Hypothalamus (tissue), 51 donors: ENCODE measurements at regions not wholly inside any gene's neighbourhood (a gene's known extent, or its start where the extent isn't known, plus 50 kb on each side); places are given as distances from the start of the nearest gene placed in this dataset.

Source experiments
- DNase-seq, 51 donors: peaks; one replicate each; lab custom pipeline; 2025; lab: John Stamatoyannopoulos, UW

- DNase-seq = no peak
Measured at GRCh38 chr1:175833502-175833901, 90.1 kb upstream of the TNR start.

DNA sequence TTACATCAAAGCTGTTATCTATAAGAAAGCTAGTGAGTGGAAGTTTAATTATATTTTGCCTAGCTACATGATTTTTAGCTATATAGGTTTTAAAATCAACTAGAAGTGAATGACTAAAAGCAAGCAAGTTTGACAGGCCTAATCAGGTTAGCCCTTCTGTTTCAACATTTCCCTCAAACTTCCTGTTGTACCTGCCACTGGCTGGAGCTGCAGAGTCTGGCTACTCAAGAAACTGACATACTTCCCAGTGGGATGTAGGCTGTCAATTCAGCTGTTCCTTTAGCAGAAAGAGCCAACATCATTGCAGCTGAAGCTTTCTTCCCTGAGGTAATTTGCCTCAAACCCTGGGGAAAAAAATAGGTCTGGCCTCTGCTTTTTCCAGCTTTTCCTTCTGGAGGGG is 87.1 kb upstream of the TNR start:
- no peak for DNase-seq

GRCh38 chr1:175829845-175830244 is 86.5 kb upstream of the TNR start:
- no peak for DNase-seq

GRCh38 chr1:175826705-175827104 is 83.3 kb upstream of the TNR start:
- DNase-seq = no peak

GRCh38 chr1:175824079-175824478 is 80.7 kb upstream of the TNR start:
- no peak for DNase-seq

DNA sequence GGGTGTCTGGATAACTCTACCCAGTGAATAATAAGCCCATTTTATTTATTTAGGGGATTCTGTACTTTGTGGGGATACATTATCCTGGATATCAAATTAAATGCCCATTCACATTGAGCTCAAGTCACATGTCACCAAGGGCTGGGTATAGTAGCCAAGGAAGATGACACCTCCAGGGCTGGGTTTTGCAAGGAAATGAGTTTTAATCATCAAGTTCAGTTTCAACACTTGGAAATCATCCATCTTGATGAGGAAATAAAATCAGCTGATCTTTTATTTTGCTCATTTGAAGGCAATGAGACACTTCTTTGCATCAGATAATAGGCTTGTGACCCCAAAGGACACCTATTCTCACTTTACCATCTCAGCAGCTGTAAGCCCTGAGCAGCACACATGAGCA is 80.0 kb upstream of the TNR start:
- DNase-seq = no peak

DNA sequence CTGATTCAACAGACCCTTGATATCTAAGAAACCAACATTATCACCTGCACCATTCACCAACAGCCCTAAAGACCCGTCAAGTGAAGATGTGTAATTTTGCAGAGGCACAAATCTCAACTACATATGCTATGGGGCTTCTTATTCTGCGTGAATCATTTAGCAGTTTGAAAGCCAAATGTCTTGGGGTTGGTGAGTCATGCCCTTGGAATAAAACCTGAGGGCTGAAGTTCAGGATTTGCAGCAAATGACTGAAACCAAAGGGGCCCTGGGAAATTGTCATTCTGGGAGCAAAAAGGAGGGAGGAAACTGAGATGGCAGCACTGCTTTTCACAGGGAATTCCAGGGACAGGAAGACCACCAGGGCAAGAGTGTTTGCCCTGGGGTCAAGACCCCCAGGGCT is 79.2 kb upstream of the TNR start:
- no peak for DNase-seq

DNA sequence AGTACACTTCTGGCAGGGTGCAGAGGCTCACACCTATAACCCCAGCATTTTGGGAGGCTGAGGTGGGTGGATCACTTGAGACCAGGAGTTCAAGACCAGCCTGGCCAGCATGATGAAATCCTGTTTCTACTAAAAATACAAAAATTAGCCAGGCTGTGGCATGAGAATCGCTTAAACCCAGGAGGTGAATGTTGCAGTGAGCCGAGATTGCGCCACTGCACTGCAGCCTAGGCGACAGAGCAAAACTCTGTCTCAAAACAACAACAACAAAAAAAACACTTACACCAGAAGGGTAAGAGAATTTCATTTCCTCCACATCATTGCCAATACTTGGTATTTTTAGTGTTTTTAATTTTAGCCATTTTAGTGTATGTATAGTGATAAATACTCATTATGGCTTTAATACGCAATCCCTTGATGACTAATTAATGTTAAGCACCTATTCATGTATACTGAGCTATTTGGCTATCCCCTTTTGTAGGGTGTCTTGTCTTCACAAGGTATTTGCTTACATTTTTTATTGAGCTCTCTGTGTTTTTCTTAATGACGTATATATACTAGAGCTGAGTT is 77.1 kb upstream of the TNR start:
- DNase-seq = no peak

DNA sequence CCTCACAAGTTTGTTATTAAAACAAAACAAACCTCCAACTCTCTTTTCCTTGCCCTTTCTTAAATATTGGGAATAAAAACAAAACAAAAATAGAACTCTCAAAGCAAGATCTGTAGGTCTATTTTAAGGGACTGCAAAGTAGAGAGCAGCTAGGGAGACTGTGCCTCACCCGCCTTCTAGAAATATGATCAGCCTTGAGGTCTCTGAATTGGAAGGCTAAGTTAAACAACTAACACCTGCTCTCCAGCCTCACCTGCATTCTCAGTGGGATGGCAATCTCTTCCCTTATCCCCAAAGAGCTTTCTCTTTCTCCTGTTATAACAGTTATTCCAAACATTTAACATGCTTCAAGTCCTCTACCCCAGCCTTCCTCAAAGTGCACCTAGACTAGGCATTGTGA is 75.5 kb upstream of the TNR start:
- no peak for DNase-seq

DNA sequence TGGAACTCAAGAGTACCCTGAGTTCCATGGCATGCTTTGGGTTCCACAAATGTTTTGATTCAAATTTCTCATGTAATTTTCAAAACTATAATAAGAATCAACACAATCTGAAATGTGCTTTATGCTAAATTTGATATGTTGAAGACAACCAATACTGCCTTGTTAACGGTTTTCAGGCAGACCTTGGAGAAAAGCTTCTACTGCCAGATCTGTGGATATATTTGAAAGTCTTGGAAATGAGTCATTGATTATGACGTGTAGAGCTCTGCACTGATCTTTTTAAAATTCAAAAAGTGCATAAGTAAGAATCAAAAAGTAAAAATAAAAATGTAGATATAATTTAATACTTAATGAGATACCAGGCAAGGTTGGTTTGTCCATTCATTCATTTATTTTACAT is 74.0 kb upstream of the TNR start:
- DNase-seq = no peak

DNA sequence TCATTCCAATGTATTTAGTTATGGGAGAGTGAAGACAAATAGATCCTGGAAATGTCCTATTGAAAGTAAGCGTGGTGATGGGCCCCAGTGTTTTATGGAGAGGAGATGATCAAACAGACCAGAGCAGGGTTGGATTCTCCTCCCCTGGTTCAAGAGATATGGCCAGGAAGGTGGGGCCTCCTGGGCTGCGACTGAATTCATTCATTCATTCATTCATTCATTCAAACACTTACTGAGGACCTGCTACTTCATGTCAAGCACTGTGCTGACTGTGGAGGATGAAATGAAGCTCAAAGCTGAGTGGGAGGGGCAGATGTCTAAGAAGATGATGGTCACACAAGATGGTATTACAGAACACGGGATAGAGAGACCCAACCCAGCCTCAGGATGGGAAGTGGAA is 71.5 kb upstream of the TNR start:
- DNase-seq = no peak

GRCh38 chr1:175812936-175813335 is 69.5 kb upstream of the TNR start:
- DNase-seq = no peak

GRCh38 chr1:175810305-175810704 is 66.9 kb upstream of the TNR start:
- DNase-seq = no peak

- DNase-seq = no peak
Measured at GRCh38 chr1:175808999-175809398, 65.6 kb upstream of the TNR start.

GRCh38 chr1:175808573-175808972 is 65.2 kb upstream of the TNR start:
- no peak for DNase-seq

DNA sequence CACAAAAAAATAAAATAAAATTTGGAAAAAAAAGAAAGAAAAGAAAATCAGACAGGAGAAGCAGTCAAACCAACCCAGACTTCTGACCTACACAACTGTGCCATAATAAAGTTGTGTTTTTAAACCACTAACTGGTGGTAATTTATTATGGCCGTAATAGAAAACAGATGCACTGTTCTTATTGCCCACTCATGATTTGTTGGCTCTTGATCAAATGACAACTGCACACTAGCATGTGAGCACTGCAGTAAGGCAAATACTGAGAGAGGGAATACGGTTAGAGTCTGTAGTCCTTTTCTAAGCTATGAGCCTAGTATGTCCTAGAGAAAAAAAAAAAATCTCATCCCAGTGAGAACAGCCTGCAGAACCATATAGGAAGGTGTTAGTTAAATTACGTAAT is 61.2 kb upstream of the TNR start:
- DNase-seq = no peak

DNA sequence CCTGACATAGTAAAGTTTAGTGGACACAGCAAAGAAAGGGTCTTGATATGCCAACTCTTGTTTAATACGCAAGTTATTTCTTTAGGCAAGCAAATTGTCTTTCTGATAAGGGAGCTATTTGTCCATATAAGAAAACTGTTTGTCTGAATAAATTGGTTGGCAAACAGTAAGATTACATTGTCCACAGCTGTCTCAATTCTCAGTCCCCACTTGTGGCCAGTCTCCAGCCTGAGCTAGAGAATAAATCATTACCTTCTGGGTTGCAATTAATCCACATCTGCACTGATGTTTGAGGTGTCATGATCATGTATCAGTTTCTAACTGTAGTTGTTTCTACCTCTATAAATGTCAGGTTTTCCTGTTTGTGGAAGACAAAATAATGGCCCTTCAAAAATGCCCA is 60.0 kb upstream of the TNR start:
- no peak for DNase-seq

DNA sequence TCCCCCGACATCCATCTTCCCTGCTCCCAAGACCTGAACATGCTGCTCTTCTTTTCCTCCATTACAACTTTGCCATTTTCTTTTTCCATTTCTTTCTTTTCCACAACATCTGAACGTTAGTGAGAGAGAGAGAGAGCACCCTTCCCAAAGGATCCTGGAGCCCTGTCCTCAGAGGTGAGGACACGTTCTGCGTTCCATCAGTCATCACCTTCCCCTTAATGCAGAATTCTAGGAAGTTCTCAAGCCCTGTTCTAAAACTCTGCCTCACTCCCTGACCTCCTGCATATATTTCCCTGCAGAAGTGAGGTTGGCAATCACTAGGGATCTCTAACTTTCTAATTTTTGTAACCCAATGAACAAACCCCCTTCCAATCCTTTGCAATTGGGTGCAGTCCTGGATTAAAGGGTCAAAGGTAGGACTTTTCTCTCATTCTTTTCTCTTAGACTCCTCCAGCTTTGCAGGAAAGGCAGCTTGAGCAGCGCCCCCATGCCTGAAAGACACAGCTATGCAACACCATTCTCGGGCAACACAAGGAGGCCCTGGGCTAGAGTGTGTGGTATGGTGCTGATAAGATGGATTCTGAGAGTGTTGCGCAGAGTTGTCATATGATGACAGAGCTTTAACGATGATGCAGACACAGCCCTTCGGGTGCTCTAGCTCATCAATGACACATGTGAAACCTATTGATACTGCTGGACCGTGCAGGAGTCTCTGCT is 59.2 kb upstream of the TNR start:
- DNase-seq = no peak

DNA sequence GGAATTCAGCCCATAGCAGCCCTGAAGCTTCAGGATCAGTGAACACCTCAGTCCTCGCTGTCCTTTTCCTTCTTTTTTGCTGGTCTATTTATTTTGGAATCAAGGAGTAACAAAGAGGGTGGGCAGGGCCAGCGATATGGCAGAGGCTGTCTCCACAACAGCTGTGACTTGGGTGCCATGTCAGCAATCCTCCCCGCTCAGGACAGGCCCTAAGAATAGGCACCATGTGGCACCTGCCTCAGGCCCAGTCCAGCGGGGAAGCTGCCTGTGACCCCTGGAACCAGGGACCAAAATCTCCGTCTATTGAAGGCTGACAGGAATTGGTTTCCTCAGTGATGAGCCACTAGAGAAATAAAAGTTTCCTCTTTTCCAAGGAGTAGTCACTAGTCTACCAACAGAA is 58.6 kb upstream of the TNR start:
- no peak for DNase-seq

- no peak for DNase-seq
Measured at GRCh38 chr1:175797576-175797975, 54.2 kb upstream of the TNR start.

DNA sequence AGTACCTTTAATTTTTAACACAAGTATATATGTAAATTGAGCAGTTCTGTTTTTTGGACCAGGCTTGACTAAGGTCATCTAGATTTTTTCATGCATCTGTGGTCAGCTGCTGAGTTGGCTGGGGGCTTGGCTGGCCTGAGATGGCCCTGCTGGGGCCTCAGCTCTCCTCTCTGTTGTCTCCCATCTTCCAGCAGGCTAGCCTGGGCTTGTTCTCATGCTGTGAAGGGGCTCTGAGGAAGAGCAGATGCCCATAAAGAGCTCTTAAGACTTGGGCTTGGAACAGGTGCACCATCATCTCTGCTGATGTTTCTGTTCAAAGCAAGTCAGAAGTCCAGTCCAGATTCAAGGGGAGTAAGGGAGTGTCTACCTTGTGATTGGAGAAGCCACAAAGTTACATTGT is 51.2 kb upstream of the TNR start:
- DNase-seq = no peak

DNA sequence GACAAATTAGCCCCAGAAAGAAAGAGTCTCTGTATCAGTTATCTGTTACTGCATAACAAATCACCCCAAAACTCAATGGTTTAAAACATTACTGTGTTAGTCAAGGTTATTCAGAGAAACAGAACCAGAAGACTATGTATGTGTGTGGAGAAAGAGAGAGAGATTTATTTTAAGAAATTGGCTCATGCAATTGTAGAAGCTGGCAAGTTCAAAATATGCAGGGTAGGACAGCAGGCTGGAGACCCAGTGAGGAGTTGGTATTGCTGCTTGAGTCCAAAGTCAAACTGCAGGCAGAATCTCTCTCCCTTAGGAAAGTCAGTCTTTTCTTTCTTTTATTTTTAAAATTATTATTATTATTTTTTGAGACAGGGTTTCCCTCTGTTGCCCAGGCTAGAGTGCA is 50.2 kb upstream of the TNR start:
- DNase-seq = no peak
